MG63 (cell line): ENCODE measurements at regions not wholly inside any gene's neighbourhood (a gene's known extent, or its start where the extent isn't known, plus 50 kb on each side); places are given as distances from the start of the nearest gene placed in this dataset.

Source experiments
- DNase-seq: peaks from one replicate; pipeline ENCODE4 v3.0.0-alpha.2; 2020
- H3K27me3 ChIP-seq: fragments of 250-450 bp; sonication (Bioruptor Pico); 2 replicates; pipeline ENCODE4 v1.5.1; 2020; ENCODE audit warnings: mild to moderate bottlenecking, moderate library complexity
- H3K36me3 ChIP-seq: fragments of 250-450 bp; sonication (Bioruptor Pico); 2 replicates; pipeline ENCODE4 v1.5.1; 2020; ENCODE audit warnings: mild to moderate bottlenecking, moderate library complexity
- H3K4me3 ChIP-seq: fragments of 250-450 bp; sonication (Bioruptor Pico); 2 replicates; pipeline ENCODE4 v1.5.1; 2020; ENCODE audit warnings: mild to moderate bottlenecking, moderate library complexity
- H3K9me3 ChIP-seq: fragments of 250-450 bp; sonication (Bioruptor Pico); 2 replicates; pipeline ENCODE4 v1.5.1; 2020; ENCODE audit warnings: mild to moderate bottlenecking, moderate library complexity

GRCh38 chr6:164856138-164856537, 453.3 kb downstream of the C6orf118 start:
- no peak for DNase-seq
- no peaks in the 10 kb centered on the region for H3K27me3 ChIP-seq
- H3K36me3 ChIP-seq = no peaks in the 10 kb centered on the region
- no peaks in the 10 kb centered on the region for H3K9me3 ChIP-seq
- H3K4me3 ChIP-seq = no peak overlapping the region

DNA sequence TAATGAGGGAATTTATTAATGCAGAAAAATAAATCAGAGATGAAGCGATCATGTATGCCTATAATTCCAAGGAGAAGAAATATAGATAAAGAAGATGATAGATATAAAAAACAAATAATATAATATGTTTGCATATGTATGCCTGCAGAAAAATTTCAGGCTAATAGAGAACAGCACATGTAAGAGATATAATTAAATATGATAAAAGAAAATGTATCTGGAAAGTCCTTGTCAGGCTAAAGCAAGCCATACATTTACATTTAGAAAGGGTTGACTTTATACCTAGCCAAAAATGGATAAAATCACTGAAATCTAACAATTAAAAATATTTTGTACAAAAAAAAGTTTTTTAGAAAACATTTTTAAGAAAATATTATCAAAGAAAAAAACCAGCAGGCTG, 454.1 kb downstream of the C6orf118 start:
- Histone ChIP-seq H3K9me3 (no peaks in the 10 kb centered on the region), H3K36me3 (no peaks in the 10 kb centered on the region), H3K27me3 (no peaks in the 10 kb centered on the region), H3K4me3 (no peak overlapping the region)
- DNase-seq = no peak

GRCh38 chr6:164854526-164854925, 454.9 kb downstream of the C6orf118 start:
- Histone ChIP-seq H3K9me3 (no peaks in the 10 kb centered on the region), H3K27me3 (no peaks in the 10 kb centered on the region), H3K4me3 (no peak overlapping the region), H3K36me3 (no peaks in the 10 kb centered on the region)
- no peak for DNase-seq

DNA sequence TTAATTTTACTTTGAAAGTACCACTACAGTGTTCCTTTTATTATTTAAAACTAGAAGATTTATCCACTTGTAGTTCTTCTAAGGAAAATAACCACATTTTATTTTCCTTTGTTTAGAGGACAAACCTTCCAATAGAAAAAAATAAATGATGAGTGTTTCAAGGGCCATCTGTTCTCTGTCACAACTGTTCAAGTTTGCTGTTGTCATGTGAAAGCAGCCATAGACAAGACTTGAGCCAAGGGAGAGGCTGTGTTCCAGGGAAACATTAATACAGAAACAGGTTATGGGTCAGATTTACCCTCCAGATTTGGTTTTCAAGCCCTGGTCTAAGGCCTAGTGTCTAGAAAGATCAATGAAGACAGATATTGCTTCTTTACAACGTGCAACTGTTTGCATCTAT, 463.6 kb downstream of the C6orf118 start:
- Histone ChIP-seq H3K36me3 (no peaks in the 10 kb centered on the region), H3K9me3 (no peaks in the 10 kb centered on the region), H3K27me3 (no peaks in the 10 kb centered on the region), H3K4me3 (no peak overlapping the region)
- no peak for DNase-seq

DNA sequence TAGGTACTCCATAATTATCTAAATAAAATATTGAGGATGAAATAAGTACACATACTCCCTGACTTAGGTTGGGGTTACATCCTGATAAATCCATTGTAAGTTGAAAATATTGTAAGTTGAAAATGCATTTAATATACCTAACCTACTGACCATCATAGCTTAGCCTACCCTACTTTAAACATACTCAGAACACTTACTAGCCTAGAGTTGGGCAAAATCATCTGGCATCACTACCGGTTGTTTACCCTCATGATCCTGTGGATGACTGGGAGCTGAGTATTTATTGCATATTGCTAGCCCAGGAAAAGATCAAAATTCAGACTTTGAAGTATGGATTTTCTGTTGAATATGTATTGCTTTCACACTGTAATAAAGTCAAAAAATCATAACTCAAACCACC, 467.3 kb downstream of the C6orf118 start:
- Histone ChIP-seq H3K4me3 (no peak overlapping the region), H3K9me3 (no peaks in the 10 kb centered on the region), H3K36me3 (no peaks in the 10 kb centered on the region), H3K27me3 (no peaks in the 10 kb centered on the region)
- DNase-seq = no peak

- no peak for DNase-seq
- Histone ChIP-seq H3K4me3 (no peak overlapping the region), H3K27me3 (no peaks in the 10 kb centered on the region), H3K36me3 (no peaks in the 10 kb centered on the region), H3K9me3 (no peaks in the 10 kb centered on the region)
Measured at GRCh38 chr6:164838068-164838615, 471.3 kb downstream of the C6orf118 start.

- no peak for DNase-seq
- Histone ChIP-seq H3K36me3 (no peaks in the 10 kb centered on the region), H3K9me3 (no peaks in the 10 kb centered on the region), H3K4me3 (no peak overlapping the region), H3K27me3 (no peaks in the 10 kb centered on the region)
Measured at GRCh38 chr6:164836486-164836885, 472.9 kb downstream of the C6orf118 start.

DNA sequence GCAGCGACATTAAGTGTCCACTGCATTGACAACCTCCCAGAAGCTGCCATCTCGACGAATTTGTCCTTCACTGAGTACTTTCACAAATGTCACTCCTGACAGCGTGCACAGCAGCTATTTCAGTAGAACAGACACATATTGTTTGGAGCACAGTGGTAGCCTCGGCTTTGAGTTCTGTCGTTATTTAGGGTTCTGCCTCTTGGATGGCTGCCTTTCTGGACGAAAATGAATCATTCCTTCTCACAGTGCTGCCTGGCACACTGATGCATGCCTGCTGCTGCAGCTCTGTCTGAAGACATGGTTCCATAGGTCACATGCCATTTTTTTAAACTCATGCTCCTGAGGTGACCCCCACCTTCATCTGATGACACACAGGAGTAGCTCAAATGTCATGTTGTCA, 477.0 kb downstream of the C6orf118 start:
- no peak for DNase-seq
- Histone ChIP-seq H3K36me3 (no peaks in the 10 kb centered on the region), H3K27me3 (no peaks in the 10 kb centered on the region), H3K9me3 (no peaks in the 10 kb centered on the region), H3K4me3 (no peak overlapping the region)

DNA sequence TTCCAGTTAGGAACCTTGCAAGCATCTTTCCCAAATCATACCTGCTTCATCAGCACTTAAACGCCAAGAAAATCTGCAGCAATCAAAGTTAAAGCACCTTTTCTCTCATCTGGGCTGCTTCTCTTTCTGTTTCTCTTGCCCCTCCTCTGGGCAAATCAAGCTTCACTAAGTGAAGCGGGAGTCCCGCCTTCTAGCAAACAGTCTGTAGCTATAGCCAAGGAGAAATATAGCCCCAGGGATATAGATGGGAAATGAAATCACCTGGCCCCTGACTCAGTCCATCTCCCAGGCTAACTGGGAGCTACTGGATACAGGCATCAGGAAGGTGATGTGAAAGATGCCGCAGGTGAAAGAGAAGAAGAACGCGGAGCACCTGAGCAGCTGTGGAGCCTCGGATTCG, 481.9 kb downstream of the C6orf118 start:
- no peaks in the 10 kb centered on the region for H3K27me3 ChIP-seq
- H3K36me3 ChIP-seq = no peaks in the 10 kb centered on the region
- DNase-seq = no peak
- no peak overlapping the region for H3K4me3 ChIP-seq
- no peaks in the 10 kb centered on the region for H3K9me3 ChIP-seq

DNA sequence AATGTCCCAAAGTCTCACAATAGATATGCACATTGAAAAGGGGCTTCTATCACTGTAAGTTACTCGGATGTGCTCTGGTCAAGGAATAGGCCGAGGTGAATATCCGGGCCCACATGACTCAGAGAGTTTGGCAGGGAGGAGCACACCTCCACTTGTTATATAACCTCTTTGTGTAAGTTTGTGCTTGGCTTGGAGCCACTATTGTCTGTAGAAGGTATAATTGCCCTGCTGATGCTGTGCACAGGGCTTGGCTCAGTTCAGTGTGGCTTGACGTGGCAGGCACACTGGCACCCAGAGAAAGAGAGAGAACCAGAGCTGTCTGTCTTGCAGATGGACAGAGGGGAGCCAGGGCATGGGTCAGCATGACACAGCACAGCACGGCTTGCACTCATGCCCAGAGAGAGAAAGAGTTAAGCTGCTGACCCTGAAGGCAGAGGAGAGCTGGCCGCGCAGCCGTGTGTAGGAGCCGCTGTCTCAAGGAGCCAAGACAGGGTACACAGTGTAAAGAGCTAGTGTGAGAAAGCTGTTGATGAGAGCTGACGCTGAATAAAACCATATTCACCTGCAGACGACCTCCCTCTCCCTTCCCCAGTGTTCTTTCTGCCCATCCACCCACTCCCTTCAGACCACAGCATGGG, 482.5 kb downstream of the C6orf118 start:
- Histone ChIP-seq H3K4me3 (no peak overlapping the region), H3K9me3 (no peaks in the 10 kb centered on the region), H3K36me3 (no peaks in the 10 kb centered on the region), H3K27me3 (no peaks in the 10 kb centered on the region)
- peak; percentile 13 for DNase-seq

GRCh38 chr6:164825386-164825785, 484.0 kb downstream of the C6orf118 start:
- Histone ChIP-seq H3K36me3 (no peaks in the 10 kb centered on the region), H3K4me3 (no peak overlapping the region), H3K9me3 (no peaks in the 10 kb centered on the region), H3K27me3 (no peaks in the 10 kb centered on the region)
- no peak for DNase-seq

DNA sequence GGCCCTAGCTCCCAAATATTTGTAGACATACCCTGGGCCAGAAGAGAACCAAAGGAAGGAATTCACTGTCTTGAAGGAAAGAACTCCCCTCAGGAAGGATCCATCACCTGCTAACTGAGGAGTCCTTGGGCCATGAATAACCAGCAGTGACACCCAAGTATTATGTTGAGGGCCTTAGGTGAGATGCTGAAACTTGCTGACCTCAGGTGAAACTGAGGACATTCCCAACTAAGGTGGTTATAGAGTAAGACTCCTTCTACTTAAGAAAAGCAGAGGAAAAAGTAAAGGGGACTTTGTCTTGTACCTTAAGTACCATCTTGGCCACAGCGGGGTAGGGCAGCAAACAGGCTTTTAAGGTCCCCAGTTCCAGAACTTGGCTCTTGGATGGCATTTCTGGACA, 491.7 kb downstream of the C6orf118 start:
- H3K9me3 ChIP-seq = no peaks in the 10 kb centered on the region
- no peaks in the 10 kb centered on the region for H3K36me3 ChIP-seq
- H3K27me3 ChIP-seq = no peaks in the 10 kb centered on the region
- no peak for DNase-seq
- no peak overlapping the region for H3K4me3 ChIP-seq

- no peaks in the 10 kb centered on the region for H3K27me3 ChIP-seq
- H3K36me3 ChIP-seq = no peaks in the 10 kb centered on the region
- no peak for DNase-seq
Measured at GRCh38 chr6:164812706-164813105, 496.7 kb downstream of the C6orf118 start.

GRCh38 chr6:164807125-164807524, 502.3 kb downstream of the C6orf118 start:
- Histone ChIP-seq H3K27me3 (no peaks in the 10 kb centered on the region), H3K9me3 (no peaks in the 10 kb centered on the region), H3K4me3 (no peak overlapping the region), H3K36me3 (no peaks in the 10 kb centered on the region)
- DNase-seq = no peak

More at GRCh38 chr6:164812706-164813105, 496.7 kb downstream of the C6orf118 start:
- no peaks in the 10 kb centered on the region for H3K9me3 ChIP-seq
- no peak overlapping the region for H3K4me3 ChIP-seq

DNA sequence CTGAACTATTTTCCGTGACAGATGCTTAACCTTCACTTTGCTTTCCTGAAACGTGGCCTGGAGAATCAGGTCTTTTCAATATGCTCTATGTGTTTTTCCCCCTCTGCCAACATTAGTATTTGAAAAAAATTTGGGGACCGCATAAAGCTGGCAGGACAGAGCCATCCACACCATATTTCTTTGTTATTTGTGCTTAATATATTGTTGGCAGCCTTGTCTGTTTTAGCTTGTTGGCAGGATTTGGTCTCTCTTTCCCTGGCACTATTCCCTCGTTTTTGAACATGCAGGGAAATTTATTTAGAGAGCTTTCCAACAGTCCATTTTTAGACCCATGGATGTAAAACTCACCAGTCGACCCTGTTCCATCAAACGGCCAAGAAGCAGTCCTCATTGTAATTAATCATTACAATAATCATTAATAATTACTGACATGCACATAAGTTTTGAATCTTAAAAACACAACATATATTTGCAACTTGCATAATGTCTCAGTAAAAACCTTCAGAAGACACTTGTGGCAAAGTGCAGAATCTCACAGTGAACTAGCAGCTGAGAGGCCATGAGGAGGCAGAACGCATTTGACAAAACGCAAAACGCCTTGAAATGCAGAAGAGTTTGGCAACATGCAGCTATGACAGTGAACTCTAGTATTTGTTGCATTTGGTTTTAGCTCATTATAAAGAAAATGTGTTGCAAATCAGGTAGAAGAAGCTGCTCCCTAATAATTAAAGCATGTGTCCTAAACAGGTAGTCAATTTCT, 514.2 kb downstream of the C6orf118 start:
- DNase-seq = no peak
- no peaks in the 10 kb centered on the region for H3K9me3 ChIP-seq
- H3K27me3 ChIP-seq = no peaks in the 10 kb centered on the region
- H3K4me3 ChIP-seq = no peak overlapping the region
- H3K36me3 ChIP-seq = no peaks in the 10 kb centered on the region

DNA sequence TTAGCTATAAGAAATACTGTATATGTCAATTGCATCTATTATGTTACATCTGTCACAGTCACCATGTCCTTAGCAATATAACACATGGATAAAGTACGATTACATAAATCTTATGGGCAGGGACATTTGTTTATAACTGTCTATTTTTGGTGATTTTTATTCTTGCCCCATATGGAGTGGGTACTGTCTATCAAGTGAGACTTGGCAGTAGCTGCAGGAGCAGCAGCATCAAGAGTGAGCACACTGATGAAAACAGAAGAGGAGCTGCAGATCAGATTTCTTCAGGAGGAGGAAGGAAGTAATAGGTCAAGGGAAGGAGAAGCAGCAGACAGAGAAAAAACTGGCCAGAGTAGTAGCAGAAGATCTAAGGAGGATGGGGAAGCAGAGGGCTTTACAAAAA, 516.7 kb downstream of the C6orf118 start:
- Histone ChIP-seq H3K9me3 (no peaks in the 10 kb centered on the region), H3K36me3 (no peaks in the 10 kb centered on the region), H3K4me3 (no peak overlapping the region), H3K27me3 (no peaks in the 10 kb centered on the region)
- DNase-seq = no peak

DNA sequence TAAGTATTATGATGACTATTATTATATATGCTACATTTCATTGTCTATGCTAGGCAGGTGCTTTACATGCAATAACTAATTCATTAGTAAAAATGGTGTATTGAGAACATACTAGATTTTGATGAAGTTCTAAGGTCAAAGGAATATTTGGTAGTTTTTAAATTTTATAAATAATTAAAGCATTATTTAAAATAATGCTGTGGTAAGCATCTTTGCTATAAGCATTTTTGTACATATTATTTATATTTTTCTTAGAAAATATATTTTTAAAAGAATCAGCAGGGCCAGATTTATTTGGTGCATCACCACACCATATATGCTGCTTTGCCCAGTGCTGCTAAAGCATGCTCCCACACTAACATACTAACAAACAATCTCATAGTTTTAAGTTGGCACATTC, 517.9 kb downstream of the C6orf118 start:
- Histone ChIP-seq H3K4me3 (no peak overlapping the region), H3K27me3 (no peaks in the 10 kb centered on the region), H3K9me3 (no peaks in the 10 kb centered on the region), H3K36me3 (no peaks in the 10 kb centered on the region)
- no peak for DNase-seq

- no peak for DNase-seq
- Histone ChIP-seq H3K9me3 (no peaks in the 10 kb centered on the region), H3K27me3 (no peaks in the 10 kb centered on the region), H3K36me3 (no peaks in the 10 kb centered on the region), H3K4me3 (no peak overlapping the region)
Measured at GRCh38 chr6:164763788-164764187, 545.6 kb downstream of the C6orf118 start.
